IMR-90 (cell line): ENCODE measurements at regions not wholly inside any gene's neighbourhood (a gene's known extent, or its start where the extent isn't known, plus 50 kb on each side); places are given as distances from the start of the nearest gene placed in this dataset.

ENCODE experiments used
- ATAC-seq: fragments of 200-7000 bp; cut with Tn5 transposase; 2 replicates; pipeline ENCODE4 v1.9.1; 2020; ENCODE audit warnings: low read depth, mild to moderate bottlenecking, moderate library complexity
- BruUV-seq: library from RNA; stranded (reverse); fragments of 400-500 nt; replicated peaks from 2 replicates; lab custom pipeline; 2021; lab: Mats Ljungman, UMichigan
- CTCF ChIA-PET: fragments of 300-600 bp; formaldehyde crosslinking; extraction: SDS; loops from one replicate; lab custom pipeline; 2021; ENCODE audit warnings: antibody characterized with exemption; lab: Yijun Ruan, JAX
- POLR2A ChIA-PET: fragments of 300-600 bp; sonication (Branson Sonifier 250); formaldehyde crosslinking; loops from one replicate; lab custom pipeline; 2022; ENCODE audit warnings: antibody characterized with exemption; ENCODE audit not compliant: unreplicated experiment; lab: Charles Lee
- DNase-seq: peaks from one replicate; pipeline ENCODE4 v3.0.0; 2013
- H2AFZ ChIP-seq: replicated peaks from 2 replicates; pipeline ENCODE3; 2013; ENCODE audit warnings: low read length, mild to moderate bottlenecking; ENCODE audit not compliant: poor library complexity
- H2AK5ac ChIP-seq: 2 replicates; pipeline ENCODE4 v1.6.1; 2013; ENCODE audit warnings: low read depth, low read length, inconsistent platforms
- H2AK9ac ChIP-seq: replicated peaks from 2 replicates; pipeline ENCODE3; 2013; ENCODE audit warnings: mild to moderate bottlenecking, low read depth, low read length, moderate library complexity; ENCODE audit not compliant: poor library complexity
- H2BK120ac ChIP-seq: 2 replicates; pipeline ENCODE4 v1.6.1; 2013; ENCODE audit warnings: low read depth, low read length, inconsistent platforms
- H2BK15ac ChIP-seq: 3 replicates; pipeline ENCODE4 v1.6.1; 2013; ENCODE audit warnings: low read depth, low read length, inconsistent platforms
- H2BK20ac ChIP-seq: 2 replicates; pipeline ENCODE4 v1.6.1; 2013; ENCODE audit warnings: low read depth, mild to moderate bottlenecking, inconsistent platforms, low read length, moderate library complexity
- H2BK5ac ChIP-seq: 2 replicates; pipeline ENCODE4 v1.6.1; 2013; ENCODE audit warnings: mild to moderate bottlenecking, low read depth, low read length, inconsistent platforms; ENCODE audit not compliant: poor library complexity, severe bottlenecking
- H3K14ac ChIP-seq: replicated peaks from 2 replicates; pipeline ENCODE4 v1.6.1; 2013; ENCODE audit warnings: low read depth, low read length, inconsistent platforms
- H3K18ac ChIP-seq: 2 replicates; pipeline ENCODE4 v1.6.1; 2013; ENCODE audit warnings: low read depth, low read length, control low read depth
- H3K23ac ChIP-seq: 2 replicates; pipeline ENCODE4 v1.6.1; 2013; ENCODE audit warnings: low read depth, low read length, inconsistent platforms
- H3K27ac ChIP-seq: 2 replicates; pipeline ENCODE4 v1.5.1; 2013; ENCODE audit warnings: mild to moderate bottlenecking, control low read depth, low read length; ENCODE audit not compliant: insufficient read depth
- H3K27me3 ChIP-seq: 2 replicates; pipeline ENCODE4 v1.6.1; 2013; ENCODE audit warnings: low read length; ENCODE audit not compliant: control insufficient read depth, insufficient read depth
- H3K36me3 ChIP-seq: 2 replicates; pipeline ENCODE4 v1.6.1; 2013; ENCODE audit warnings: low read length, mixed read lengths; ENCODE audit not compliant: control insufficient read depth, insufficient read depth
- H3K4ac ChIP-seq: 2 replicates; pipeline ENCODE4 v1.6.1; 2013; ENCODE audit warnings: low read depth, low read length, inconsistent platforms
- H3K4me1 ChIP-seq: 2 replicates; pipeline ENCODE4 v1.6.1; 2013; ENCODE audit warnings: low read length, mixed read lengths; ENCODE audit not compliant: control insufficient read depth, insufficient read depth
- H3K4me2 ChIP-seq: 2 replicates; pipeline ENCODE4 v1.6.1; 2013; ENCODE audit warnings: low read depth, mild to moderate bottlenecking, control low read depth, low read length, moderate library complexity
- H3K4me3 ChIP-seq: 2 replicates; pipeline ENCODE4 v1.5.1; 2013; ENCODE audit warnings: low read depth, mild to moderate bottlenecking, control low read depth, low read length, moderate library complexity; ENCODE audit not compliant: insufficient read depth
- H3K56ac ChIP-seq: 2 replicates; pipeline ENCODE4 v1.6.1; 2013; ENCODE audit warnings: low read length, inconsistent platforms; ENCODE audit not compliant: insufficient read depth; ENCODE audit errors: extremely low read depth
- H3K79me1 ChIP-seq, 2 experiments: 2 replicates each; pipeline ENCODE4 v1.6.1; 2013; ENCODE audit warnings: low read length in 2 of 2, inconsistent platforms in 1 of 2, low read depth in 1 of 2
- H3K9ac ChIP-seq: 2 replicates; pipeline ENCODE4 v1.6.1; 2013; ENCODE audit warnings: low read depth, low read length, control low read depth
- H3K9me1 ChIP-seq: 2 replicates; pipeline ENCODE4 v1.6.1; 2013; ENCODE audit warnings: low read length, inconsistent platforms; ENCODE audit not compliant: insufficient read depth
- H3K9me3 ChIP-seq: 2 replicates; pipeline ENCODE4 v1.6.1; 2013; ENCODE audit warnings: low read length; ENCODE audit not compliant: control insufficient read depth, insufficient read depth
- H4K20me1 ChIP-seq: 2 replicates; pipeline ENCODE4 v1.6.1; 2013; ENCODE audit warnings: low read length, inconsistent platforms; ENCODE audit not compliant: insufficient read depth
- H4K5ac ChIP-seq: 2 replicates; pipeline ENCODE4 v1.6.1; 2013; ENCODE audit warnings: mild to moderate bottlenecking, low read depth, low read length, control low read depth
- H4K8ac ChIP-seq, 2 experiments: 2 replicates each; pipeline ENCODE4 v1.6.1; 2013; ENCODE audit warnings: low read depth in 2 of 2, low read length in 2 of 2, control low read depth in 1 of 2, inconsistent platforms in 1 of 2
- H4K91ac ChIP-seq: 2 replicates; pipeline ENCODE4 v1.6.1; 2013; ENCODE audit warnings: low read depth, low read length, inconsistent platforms; ENCODE audit not compliant: insufficient read depth
- BHLHE40 ChIP-seq: fragments of 150-350 bp; IDR thresholded peaks from 2 replicates; pipeline ENCODE4 v1.6.1; 2016; ENCODE audit warnings: mild to moderate bottlenecking, low read depth, low read length
- FOS ChIP-seq: fragments of 150-350 bp; IDR thresholded peaks from 2 replicates; pipeline ENCODE4 v1.6.1; 2016; ENCODE audit warnings: low read depth, low read length
- MAZ ChIP-seq: IDR thresholded peaks from 2 replicates; pipeline ENCODE4 v1.6.1; 2012; ENCODE audit warnings: low read depth, mild to moderate bottlenecking, low read length, improper control_type of control experiment, moderate library complexity, borderline replicate concordance
- NFE2L2 ChIP-seq: fragments of 150-350 bp; IDR thresholded peaks from 2 replicates; pipeline ENCODE4 v1.6.1; 2016; ENCODE audit warnings: low read depth, mild to moderate bottlenecking, low read length
- RAD21 ChIP-seq: IDR thresholded peaks from 2 replicates; pipeline ENCODE4 v1.6.1; 2012; ENCODE audit warnings: low read length, improper control_type of control experiment
- WGBS, 2 experiments: methylation state at CpG; one replicate each; pipeline versions ENCODE4 v1.1.5 to v1.1.7; 2013; ENCODE audit warnings: missing lambda C conversion rate in 2 of 2; ENCODE audit not compliant: insufficient read length in 1 of 2; ENCODE audit errors: extremely low coverage in 2 of 2; 5-methylcytosine and 5-hydroxymethylcytosine counted together
- dilution Hi-C: fragments of 300-500 bp; cut with HindIII; formaldehyde crosslinking; loops from one replicate; pipeline ENCODE4 v1.14.3; 2018; ENCODE audit warnings: low sequenced_read_pairs; ENCODE audit not compliant: unreplicated experiment
- in situ Hi-C: fragments of 300-500 bp; cut with MboI; formaldehyde crosslinking; loops from 3 replicates; pipeline ENCODE4 v1.14.3; 2019; ENCODE audit warnings: low sequenced_read_pairs, inconsistent platforms, mixed read lengths
- intact Hi-C: fragments of 100-400 bp; cut with micrococcal nuclease; formaldehyde crosslinking; loops from 2 replicates; pipeline ENCODE4 v1.10.0; 2022

GRCh38 chr11:92376146-92376599 is 151.6 kb downstream of the FAT3 start:
- 0% methylated on average over 1 of the region's 3 CpGs; no CpG with 5 or more reads in 1 of the 2 experiments for WGBS, 2 experiments
- Histone ChIP-seq H2AFZ (no peak overlapping the region), H3K36me3 (no peaks in the 10 kb centered on the region), H4K5ac (no peak overlapping the region), H2BK20ac (no peak overlapping the region), H4K20me1 (no peaks in the 10 kb centered on the region), H3K27ac (no peak overlapping the region), H3K4me3 (no peak overlapping the region), H4K8ac (no peak overlapping the region), H3K14ac (no peak overlapping the region), H3K27me3 (no peaks in the 10 kb centered on the region), H2BK15ac (no peak overlapping the region), H3K18ac (no peak overlapping the region), H3K9me1 (no peaks in the 10 kb centered on the region), H4K91ac (no peak overlapping the region), H2AK9ac (no peak overlapping the region), H3K4me2 (no peak overlapping the region; the same call in 1 of the 2 replicates), H3K79me1 (no peaks in the 10 kb centered on the region), H3K4me1 (no peaks in the 10 kb centered on the region; the same call in 1 of the 2 replicates), H2AK5ac (no peak overlapping the region), H3K9ac (no peak overlapping the region), H3K4ac (no peak overlapping the region), H2BK120ac (no peak overlapping the region), H3K56ac (no peak overlapping the region), H2BK5ac (no peak overlapping the region), H3K23ac (no peak overlapping the region), H3K9me3 (no peaks in the 10 kb centered on the region; the same call in 1 of the 2 replicates)
- peak; percentile 83 for DNase-seq
- ChIA-PET CTCF (no interaction called here), POLR2A (no interaction called here)
- peak; percentile 73 for ATAC-seq
- intact Hi-C loops (loop anchor here (5.0 kb wide), 1 partner anchor 154 kb away; the partner anchor contains the start of gene FAT3), in situ Hi-C loops (no loop called here), dilution Hi-C loops (no loop called here)
- no TSS peak for BruUV-seq
- 0 out of 2 replicates have a peak, but pooled peaks have one; percentile 6 for TF ChIP-seq BHLHE40
- no peak for TF ChIP-seq NFE2L2
- peak; percentile 26; the same call in 1 of the 2 replicates for TF ChIP-seq FOS
- TF ChIP-seq RAD21: no peak
- no peak for TF ChIP-seq MAZ
